ENCODE measurements at regions not wholly inside any gene's neighbourhood (a gene's known extent, or its start where the extent isn't known, plus 50 kb on each side); places are given as distances from the start of the nearest gene placed in this dataset.
"Not testable (repeated sequence)": the region's sequence is repeated elsewhere in the genome, so short reads cannot be mapped to it uniquely, and the experiment has no call there.

- H3K27ac Mint-ChIP-seq, result no peak overlapping the region
- no peaks in the 10 kb centered on the region for H3K36me3 Mint-ChIP-seq (ENCODE audit: low read depth)
- TF ChIP-seq CTCF (IDR thresholded peaks at IDR 0.05), result no peak
- no peaks in the 10 kb centered on the region for H3K4me1 Mint-ChIP-seq (ENCODE audit: low read depth)
- peaks cover 9% of the 10 kb centered on the region for H3K27me3 Mint-ChIP-seq (ENCODE audit: insufficient read depth)
- no peak for DNase-seq
- H3K9me3 Mint-ChIP-seq, result no peaks in the 10 kb centered on the region
- no peak overlapping the region for H3K4me3 Mint-ChIP-seq
Observed at GRCh38 chr1:96579636-96580035, 141.9 kb upstream of the PTBP2 start.

GRCh38 chr1:96580920-96581319 lies 140.7 kb upstream of the PTBP2 start:
- Mint-ChIP-seq H3K36me3 (ENCODE audit: low read depth) (no peaks in the 10 kb centered on the region), H3K4me1 (ENCODE audit: low read depth) (no peaks in the 10 kb centered on the region), H3K4me3 (no peak overlapping the region), H3K27ac (no peak overlapping the region), H3K27me3 (ENCODE audit: insufficient read depth) (peaks cover 2% of the 10 kb centered on the region), H3K9me3 (no peaks in the 10 kb centered on the region)
- TF ChIP-seq CTCF (IDR thresholded peaks at IDR 0.05), result no peak
- no peak for DNase-seq

GRCh38 chr1:96581772-96582171 lies 139.8 kb upstream of the PTBP2 start:
- Mint-ChIP-seq H3K27me3 (ENCODE audit: insufficient read depth) (peaks cover 2% of the 10 kb centered on the region), H3K9me3 (no peaks in the 10 kb centered on the region), H3K4me1 (ENCODE audit: low read depth) (no peaks in the 10 kb centered on the region), H3K27ac (no peak overlapping the region), H3K36me3 (ENCODE audit: low read depth) (no peaks in the 10 kb centered on the region), H3K4me3 (no peak overlapping the region)
- no peak for DNase-seq
- no peak for TF ChIP-seq CTCF (IDR thresholded peaks at IDR 0.05)

GRCh38 chr1:96583903-96584302 lies 137.7 kb upstream of the PTBP2 start:
- Mint-ChIP-seq H3K27me3 (ENCODE audit: insufficient read depth) (no peaks in the 10 kb centered on the region; the same call in none of the 2 replicates), H3K27ac (no peak overlapping the region), H3K36me3 (ENCODE audit: low read depth) (no peaks in the 10 kb centered on the region), H3K4me3 (no peak overlapping the region), H3K9me3 (no peaks in the 10 kb centered on the region), H3K4me1 (ENCODE audit: low read depth) (no peaks in the 10 kb centered on the region)
- no peak for DNase-seq
- TF ChIP-seq CTCF (IDR thresholded peaks at IDR 0.05), result no peak

GRCh38 chr1:96587222-96587621 lies 134.4 kb upstream of the PTBP2 start:
- Mint-ChIP-seq H3K36me3 (ENCODE audit: low read depth) (no peaks in the 10 kb centered on the region), H3K4me3 (no peak overlapping the region), H3K9me3 (no peaks in the 10 kb centered on the region), H3K27ac (no peak overlapping the region), H3K4me1 (ENCODE audit: low read depth) (no peaks in the 10 kb centered on the region), H3K27me3 (ENCODE audit: insufficient read depth) (no peaks in the 10 kb centered on the region; the same call in 1 of the 2 replicates)
- no peak for DNase-seq
- no peak for TF ChIP-seq CTCF (IDR thresholded peaks at IDR 0.05)

GRCh38 chr1:96588416-96588995 lies 133.1 kb upstream of the PTBP2 start:
- H3K4me3 Mint-ChIP-seq, result no peak overlapping the region
- no peaks in the 10 kb centered on the region for H3K9me3 Mint-ChIP-seq
- no peak for TF ChIP-seq CTCF (IDR thresholded peaks at IDR 0.05)
- no peak for DNase-seq
- H3K4me1 Mint-ChIP-seq (ENCODE audit: low read depth), result no peaks in the 10 kb centered on the region
- no peaks in the 10 kb centered on the region for H3K27me3 Mint-ChIP-seq (ENCODE audit: insufficient read depth)
- no peak overlapping the region for H3K27ac Mint-ChIP-seq
- H3K36me3 Mint-ChIP-seq (ENCODE audit: low read depth), result no peaks in the 10 kb centered on the region

GRCh38 chr1:96595530-96595929 lies 126.1 kb upstream of the PTBP2 start:
- H3K4me1 Mint-ChIP-seq (ENCODE audit: low read depth); DNase-seq; H3K4me3 Mint-ChIP-seq; H3K27ac Mint-ChIP-seq; H3K27me3 Mint-ChIP-seq (ENCODE audit: insufficient read depth); H3K36me3 Mint-ChIP-seq (ENCODE audit: low read depth); H3K9me3 Mint-ChIP-seq: not testable (repeated sequence)
